ENCODE measurements at regions not wholly inside any gene's neighbourhood (a gene's known extent, or its start where the extent isn't known, plus 50 kb on each side); places are given as distances from the start of the nearest gene placed in this dataset.
"Not testable (repeated sequence)": the region's sequence is repeated elsewhere in the genome, so short reads cannot be mapped to it uniquely, and the experiment has no call there.

- no peak for TF ChIP-seq CTCF (IDR thresholded peaks at IDR 0.05; ENCODE audit: extremely low read depth, insufficient read depth, missing control alignments)
- in situ Hi-C loops (cut with MboI; ENCODE audit: low pct_unique_long_range_greater_than_20kb, low sequenced_read_pairs, unreplicated experiment) = no loop called here
- DNase-seq (ENCODE audit: low spot score) = no peak
Measured at GRCh38 chr18:1544016-1544415, 639.3 kb downstream of the ADCYAP1 start.

- in situ Hi-C loops (cut with MboI; ENCODE audit: low pct_unique_long_range_greater_than_20kb, low sequenced_read_pairs, unreplicated experiment); DNase-seq (ENCODE audit: low spot score): not testable (repeated sequence)
Measured at GRCh38 chr18:1557711-1558110, 653.0 kb downstream of the ADCYAP1 start.

GRCh38 chr18:1559563-1559962 is 654.9 kb downstream of the ADCYAP1 start:
- no peak for DNase-seq (ENCODE audit: low spot score)
- in situ Hi-C loops (cut with MboI; ENCODE audit: low pct_unique_long_range_greater_than_20kb, low sequenced_read_pairs, unreplicated experiment) = no loop called here

DNA sequence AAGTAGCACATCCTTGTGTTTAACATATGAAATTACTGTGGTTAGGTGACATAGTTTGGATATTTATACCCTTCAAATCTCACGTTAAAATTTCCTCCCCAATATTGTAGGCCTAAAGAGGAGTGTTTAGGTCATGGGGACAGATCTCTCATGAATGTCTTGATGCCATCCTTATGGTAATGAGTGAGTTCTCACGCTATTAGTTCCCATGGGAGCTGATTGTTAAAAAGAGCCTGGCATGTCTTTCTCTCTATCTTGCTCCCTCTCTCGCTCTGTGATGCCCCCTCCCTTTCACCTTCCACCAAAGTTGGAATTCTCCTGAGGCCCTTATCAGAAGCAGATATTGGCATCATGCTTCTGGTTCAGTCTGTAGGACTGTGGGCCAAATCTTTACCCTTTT is 660.1 kb downstream of the ADCYAP1 start:
- DNase-seq (ENCODE audit: low spot score) = no peak
- in situ Hi-C loops (cut with MboI; ENCODE audit: low pct_unique_long_range_greater_than_20kb, low sequenced_read_pairs, unreplicated experiment) = no loop called here
- no peak for TF ChIP-seq CTCF (IDR thresholded peaks at IDR 0.05; ENCODE audit: extremely low read depth, insufficient read depth, missing control alignments)

More at GRCh38 chr18:1559563-1559962, 654.9 kb downstream of the ADCYAP1 start:
- no peak for TF ChIP-seq CTCF (IDR thresholded peaks at IDR 0.05; ENCODE audit: extremely low read depth, insufficient read depth, missing control alignments)

DNA sequence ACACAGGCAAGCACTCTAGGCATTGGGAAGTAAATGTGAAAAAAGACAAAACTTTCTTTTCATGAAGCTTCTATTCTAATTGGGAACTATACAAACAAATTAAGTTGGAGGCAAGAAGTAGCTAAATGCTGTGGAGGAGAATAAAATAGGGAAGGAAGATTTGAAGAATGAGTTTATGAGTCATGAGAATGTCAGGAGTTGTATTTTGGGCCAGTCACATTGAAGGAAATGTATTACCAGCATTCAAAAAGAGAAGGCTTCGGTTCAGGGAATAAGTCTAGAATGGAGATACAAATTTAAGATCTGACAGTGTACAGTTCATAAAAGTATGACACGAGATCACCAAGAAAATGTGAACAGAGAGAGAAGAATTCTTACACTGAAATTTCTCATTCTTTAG is 666.5 kb downstream of the ADCYAP1 start:
- in situ Hi-C loops (cut with MboI; ENCODE audit: low pct_unique_long_range_greater_than_20kb, low sequenced_read_pairs, unreplicated experiment) = no loop called here

GRCh38 chr18:1573732-1574131 is 669.1 kb downstream of the ADCYAP1 start:
- no peak for DNase-seq (ENCODE audit: low spot score)
- in situ Hi-C loops (cut with MboI; ENCODE audit: low pct_unique_long_range_greater_than_20kb, low sequenced_read_pairs, unreplicated experiment) = no loop called here
- TF ChIP-seq CTCF (IDR thresholded peaks at IDR 0.05; ENCODE audit: extremely low read depth, insufficient read depth, missing control alignments) = no peak

More for the DNA sequence above, 666.5 kb downstream of the ADCYAP1 start:
- no peak for DNase-seq (ENCODE audit: low spot score)
- TF ChIP-seq CTCF (IDR thresholded peaks at IDR 0.05; ENCODE audit: extremely low read depth, insufficient read depth, missing control alignments) = no peak

- DNase-seq (ENCODE audit: low spot score) = no peak
- in situ Hi-C loops (cut with MboI; ENCODE audit: low pct_unique_long_range_greater_than_20kb, low sequenced_read_pairs, unreplicated experiment) = no loop called here
Measured at GRCh38 chr18:1575084-1575483, 670.4 kb downstream of the ADCYAP1 start.

More at GRCh38 chr18:1575084-1575483, 670.4 kb downstream of the ADCYAP1 start:
- TF ChIP-seq CTCF (IDR thresholded peaks at IDR 0.05; ENCODE audit: extremely low read depth, insufficient read depth, missing control alignments) = no peak

Data from GM13977 (cell line).